ENCODE measurements at regions not wholly inside any gene's neighbourhood (a gene's known extent, or its start where the extent isn't known, plus 50 kb on each side); places are given as distances from the start of the nearest gene placed in this dataset.

DNA sequence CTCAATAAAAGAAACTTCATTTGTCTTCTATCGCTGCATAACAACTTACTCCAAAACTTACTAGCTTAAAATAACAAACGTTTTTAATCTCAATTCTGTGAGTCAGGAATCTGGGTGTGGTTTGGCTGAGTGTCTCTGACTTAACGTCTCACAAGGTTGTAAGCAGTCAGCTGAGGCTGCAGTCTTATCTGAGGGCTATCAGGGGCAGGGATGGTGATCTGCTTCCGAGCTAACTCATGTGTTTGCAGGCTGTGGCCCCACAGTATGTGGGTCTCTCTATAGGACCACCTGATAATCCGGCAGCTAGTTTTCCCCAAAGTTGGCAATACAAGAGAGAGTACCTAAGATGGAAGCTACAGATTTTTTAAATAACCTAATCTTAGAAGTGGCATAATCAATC is 234.2 kb upstream of the FGGY start:
- Histone ChIP-seq H3K9ac (ENCODE audit: low read length) (no peak overlapping the region), H3K27me3 (ENCODE audit: insufficient read depth, low read length) (no peaks in the 10 kb centered on the region), H3K9me3 (ENCODE audit: insufficient read depth, low read depth, low read length) (no peaks in the 10 kb centered on the region), H3K27ac (ENCODE audit: low read depth, low read length) (no peak overlapping the region), H3K36me3 (ENCODE audit: insufficient read depth, low read length) (no peaks in the 10 kb centered on the region), H3K4me3 (ENCODE audit: insufficient read depth, low read depth, low read length) (no peak overlapping the region), H3K4me1 (ENCODE audit: insufficient read depth, low read length) (peaks cover 10% of the 10 kb centered on the region), H2AFZ (ENCODE audit: low read depth, low read length) (no peak overlapping the region), H3K4me2 (ENCODE audit: low read length) (peak overlapping the region; percentile 81), H4K20me1 (ENCODE audit: insufficient read depth, low read length) (no peaks in the 10 kb centered on the region), H3K79me2 (ENCODE audit: insufficient read depth, low read length) (no peaks in the 10 kb centered on the region)
- no peaks in the 10 kb centered on the region for H3K36me3 Mint-ChIP-seq (ENCODE audit: low read depth, unreplicated experiment)
- peaks cover 4% of the 10 kb centered on the region for H3K9me3 Mint-ChIP-seq (ENCODE audit: unreplicated experiment)
- no peak overlapping the region for H3K4me3 Mint-ChIP-seq (ENCODE audit: unreplicated experiment)
- H3K27me3 Mint-ChIP-seq (ENCODE audit: low read depth, unreplicated experiment): peaks cover 8% of the 10 kb centered on the region
- DNase-seq (ENCODE audit: low read depth): peak; percentile 82
- H3K4me1 Mint-ChIP-seq (ENCODE audit: low read depth, unreplicated experiment): peaks cover 10% of the 10 kb centered on the region
- H3K27ac Mint-ChIP-seq (ENCODE audit: unreplicated experiment): peak overlapping the region; percentile 42
- TF ChIP-seq EZH2 (IDR thresholded peaks at IDR 0.05; ENCODE audit: insufficient read depth, low read length): no peak
- TF ChIP-seq, protein P1, sequence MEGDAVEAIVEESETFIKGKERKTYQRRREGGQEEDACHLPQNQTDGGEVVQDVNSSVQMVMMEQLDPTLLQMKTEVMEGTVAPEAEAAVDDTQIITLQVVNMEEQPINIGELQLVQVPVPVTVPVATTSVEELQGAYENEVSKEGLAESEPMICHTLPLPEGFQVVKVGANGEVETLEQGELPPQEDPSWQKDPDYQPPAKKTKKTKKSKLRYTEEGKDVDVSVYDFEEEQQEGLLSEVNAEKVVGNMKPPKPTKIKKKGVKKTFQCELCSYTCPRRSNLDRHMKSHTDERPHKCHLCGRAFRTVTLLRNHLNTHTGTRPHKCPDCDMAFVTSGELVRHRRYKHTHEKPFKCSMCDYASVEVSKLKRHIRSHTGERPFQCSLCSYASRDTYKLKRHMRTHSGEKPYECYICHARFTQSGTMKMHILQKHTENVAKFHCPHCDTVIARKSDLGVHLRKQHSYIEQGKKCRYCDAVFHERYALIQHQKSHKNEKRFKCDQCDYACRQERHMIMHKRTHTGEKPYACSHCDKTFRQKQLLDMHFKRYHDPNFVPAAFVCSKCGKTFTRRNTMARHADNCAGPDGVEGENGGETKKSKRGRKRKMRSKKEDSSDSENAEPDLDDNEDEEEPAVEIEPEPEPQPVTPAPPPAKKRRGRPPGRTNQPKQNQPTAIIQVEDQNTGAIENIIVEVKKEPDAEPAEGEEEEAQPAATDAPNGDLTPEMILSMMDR (IDR thresholded peaks at IDR 0.05; ENCODE audit: insufficient read depth, low read depth, low read length): no peak
- FAIRE-seq: no peak

DNA sequence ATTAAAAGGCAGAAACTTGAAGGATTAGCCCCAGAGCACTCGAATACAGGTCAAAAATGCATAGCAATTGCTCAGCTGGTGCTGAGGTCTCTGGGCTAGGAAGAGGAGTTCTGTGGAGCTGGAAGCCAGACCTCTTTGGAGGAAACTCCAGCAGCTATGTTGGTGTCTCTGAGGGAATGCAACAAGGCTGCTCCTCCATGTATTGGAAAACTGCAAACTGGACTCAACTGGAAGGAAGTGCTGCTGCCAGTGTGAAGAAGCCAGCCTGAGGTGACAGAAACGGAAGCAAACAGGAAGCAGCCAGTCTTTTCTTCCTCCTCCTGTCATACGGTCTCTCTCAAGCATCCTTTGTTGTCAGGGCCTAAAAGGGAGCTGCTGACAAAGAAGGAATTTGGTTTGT is 233.4 kb upstream of the FGGY start:
- peaks cover 10% of the 10 kb centered on the region for H3K4me1 Mint-ChIP-seq (ENCODE audit: low read depth, unreplicated experiment)
- no peak for TF ChIP-seq EZH2 (IDR thresholded peaks at IDR 0.05; ENCODE audit: insufficient read depth, low read length)
- TF ChIP-seq, protein P1 (IDR thresholded peaks at IDR 0.05; ENCODE audit: insufficient read depth, low read depth, low read length): no peak
- no peak overlapping the region for H3K4me2 ChIP-seq (ENCODE audit: low read length)
- no peaks in the 10 kb centered on the region for H3K36me3 ChIP-seq (ENCODE audit: insufficient read depth, low read length)
- no peak overlapping the region for H2AFZ ChIP-seq (ENCODE audit: low read depth, low read length)
- no peaks in the 10 kb centered on the region for H3K9me3 ChIP-seq (ENCODE audit: insufficient read depth, low read depth, low read length)
- DNase-seq (ENCODE audit: low read depth): no peak
- no peaks in the 10 kb centered on the region for H3K36me3 Mint-ChIP-seq (ENCODE audit: low read depth, unreplicated experiment)
- H3K79me2 ChIP-seq (ENCODE audit: insufficient read depth, low read length): no peaks in the 10 kb centered on the region
- no peak overlapping the region for H3K4me3 ChIP-seq (ENCODE audit: insufficient read depth, low read depth, low read length)
- no peak for FAIRE-seq
- H3K27ac Mint-ChIP-seq (ENCODE audit: unreplicated experiment): no peak overlapping the region
- peaks cover 6% of the 10 kb centered on the region for H3K27me3 Mint-ChIP-seq (ENCODE audit: low read depth, unreplicated experiment)
- H3K27ac ChIP-seq (ENCODE audit: low read depth, low read length): no peak overlapping the region
- H3K27me3 ChIP-seq (ENCODE audit: insufficient read depth, low read length): no peaks in the 10 kb centered on the region
- peaks cover 4% of the 10 kb centered on the region for H3K9me3 Mint-ChIP-seq (ENCODE audit: unreplicated experiment)
- no peaks in the 10 kb centered on the region for H4K20me1 ChIP-seq (ENCODE audit: insufficient read depth, low read length)
- peaks cover 10% of the 10 kb centered on the region for H3K4me1 ChIP-seq (ENCODE audit: insufficient read depth, low read length)
- H3K4me3 Mint-ChIP-seq (ENCODE audit: unreplicated experiment): no peak overlapping the region
- H3K9ac ChIP-seq (ENCODE audit: low read length): no peak overlapping the region

DNA sequence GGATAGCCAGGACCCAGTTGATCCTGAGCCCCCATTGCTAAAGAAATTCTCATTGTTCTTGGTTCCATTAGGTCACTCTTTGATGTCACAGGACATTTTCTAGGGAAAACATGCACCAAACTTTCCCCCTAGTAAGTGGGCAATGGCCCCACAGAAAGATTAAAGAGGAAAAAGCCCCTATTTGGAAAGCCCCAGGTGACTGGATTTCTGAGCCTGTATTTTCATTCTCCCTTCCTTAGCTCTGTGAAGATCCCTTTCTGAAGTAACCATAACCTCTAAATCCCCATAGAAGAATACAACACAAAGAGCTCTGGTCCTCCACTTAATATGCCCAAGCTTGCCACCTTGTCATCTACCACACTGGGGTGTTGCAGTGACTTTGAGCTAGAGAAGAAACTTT is 232.3 kb upstream of the FGGY start:
- H3K27me3 Mint-ChIP-seq (ENCODE audit: low read depth, unreplicated experiment): no peaks in the 10 kb centered on the region
- Histone ChIP-seq H4K20me1 (ENCODE audit: insufficient read depth, low read length) (no peaks in the 10 kb centered on the region), H3K9ac (ENCODE audit: low read length) (no peak overlapping the region), H3K4me1 (ENCODE audit: insufficient read depth, low read length) (peaks cover 10% of the 10 kb centered on the region), H3K4me2 (ENCODE audit: low read length) (no peak overlapping the region), H3K4me3 (ENCODE audit: insufficient read depth, low read depth, low read length) (no peak overlapping the region), H3K27me3 (ENCODE audit: insufficient read depth, low read length) (no peaks in the 10 kb centered on the region), H2AFZ (ENCODE audit: low read depth, low read length) (no peak overlapping the region), H3K9me3 (ENCODE audit: insufficient read depth, low read depth, low read length) (no peaks in the 10 kb centered on the region), H3K79me2 (ENCODE audit: insufficient read depth, low read length) (no peaks in the 10 kb centered on the region), H3K27ac (ENCODE audit: low read depth, low read length) (no peak overlapping the region), H3K36me3 (ENCODE audit: insufficient read depth, low read length) (no peaks in the 10 kb centered on the region)
- peaks cover 4% of the 10 kb centered on the region for H3K9me3 Mint-ChIP-seq (ENCODE audit: unreplicated experiment)
- no peak overlapping the region for H3K27ac Mint-ChIP-seq (ENCODE audit: unreplicated experiment)
- peaks cover 10% of the 10 kb centered on the region for H3K4me1 Mint-ChIP-seq (ENCODE audit: low read depth, unreplicated experiment)
- H3K36me3 Mint-ChIP-seq (ENCODE audit: low read depth, unreplicated experiment): no peaks in the 10 kb centered on the region
- FAIRE-seq: no peak
- DNase-seq (ENCODE audit: low read depth): no peak
- TF ChIP-seq, protein P1 (IDR thresholded peaks at IDR 0.05; ENCODE audit: insufficient read depth, low read depth, low read length): no peak
- TF ChIP-seq EZH2 (IDR thresholded peaks at IDR 0.05; ENCODE audit: insufficient read depth, low read length): no peak
- no peak overlapping the region for H3K4me3 Mint-ChIP-seq (ENCODE audit: unreplicated experiment)

All from astrocyte (in vitro differentiated cells and primary cell).